GM21526 (cell line): ENCODE measurements at regions not wholly inside any gene's neighbourhood (a gene's known extent, or its start where the extent isn't known, plus 50 kb on each side); places are given as distances from the start of the nearest gene placed in this dataset.

Experiments
- ATAC-seq: cut with Tn5 transposase; IDR thresholded peaks from one replicate; pipeline ENCODE4 v1.9.1; 2021; ENCODE audit warnings: moderate library complexity; ENCODE audit not compliant: unreplicated experiment, low FRiP score

DNA sequence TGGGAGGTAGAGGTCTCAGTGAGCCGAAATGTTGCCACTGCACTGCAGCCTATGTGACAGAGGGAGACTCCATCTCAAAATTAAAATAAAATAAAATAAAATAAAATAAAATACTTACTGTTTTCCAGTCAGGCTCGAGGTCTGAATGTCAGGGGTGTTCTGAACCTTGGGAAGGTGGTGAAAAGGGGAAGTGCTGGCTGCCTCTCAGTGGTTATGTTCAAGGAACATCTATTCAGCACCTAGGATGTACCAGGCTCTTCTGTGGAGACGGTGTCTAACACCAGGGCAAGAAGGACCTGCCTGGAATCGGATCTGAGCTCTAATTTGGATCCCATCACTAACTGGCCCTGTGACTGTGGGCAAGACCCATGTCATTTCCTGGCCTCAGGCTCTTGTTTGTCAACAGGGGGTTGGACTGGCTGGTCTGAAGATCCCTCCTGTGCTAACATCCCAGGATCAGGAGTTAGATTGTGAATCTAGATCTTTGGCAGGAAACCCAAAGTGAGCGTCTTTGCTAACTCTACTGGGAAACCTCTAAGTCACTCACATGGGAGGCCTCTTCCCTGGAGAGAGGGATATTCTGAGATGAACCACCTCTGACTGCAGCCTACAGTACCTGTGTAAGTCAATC, 63.4 kb upstream of the SIRPG start:
- ATAC-seq: no peak

DNA sequence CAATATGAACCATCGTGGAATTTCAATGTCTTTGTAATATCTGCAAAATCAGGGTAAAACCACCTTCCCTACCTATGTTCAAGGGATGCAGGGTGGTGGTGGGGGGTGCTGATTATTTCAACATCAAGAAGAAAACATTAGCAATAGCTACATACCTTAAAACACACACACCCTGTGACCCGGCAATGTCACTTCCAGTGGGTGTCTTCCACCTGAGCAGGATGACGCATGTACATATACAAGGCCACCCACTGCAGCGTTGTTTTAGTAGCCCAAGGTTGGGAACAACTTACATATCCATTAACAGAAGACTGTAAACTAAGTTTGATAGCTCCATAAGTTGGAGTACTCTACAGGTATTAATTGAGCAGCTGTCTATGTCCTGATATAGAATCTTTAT, 62.6 kb upstream of the SIRPG start:
- no peak for ATAC-seq

DNA sequence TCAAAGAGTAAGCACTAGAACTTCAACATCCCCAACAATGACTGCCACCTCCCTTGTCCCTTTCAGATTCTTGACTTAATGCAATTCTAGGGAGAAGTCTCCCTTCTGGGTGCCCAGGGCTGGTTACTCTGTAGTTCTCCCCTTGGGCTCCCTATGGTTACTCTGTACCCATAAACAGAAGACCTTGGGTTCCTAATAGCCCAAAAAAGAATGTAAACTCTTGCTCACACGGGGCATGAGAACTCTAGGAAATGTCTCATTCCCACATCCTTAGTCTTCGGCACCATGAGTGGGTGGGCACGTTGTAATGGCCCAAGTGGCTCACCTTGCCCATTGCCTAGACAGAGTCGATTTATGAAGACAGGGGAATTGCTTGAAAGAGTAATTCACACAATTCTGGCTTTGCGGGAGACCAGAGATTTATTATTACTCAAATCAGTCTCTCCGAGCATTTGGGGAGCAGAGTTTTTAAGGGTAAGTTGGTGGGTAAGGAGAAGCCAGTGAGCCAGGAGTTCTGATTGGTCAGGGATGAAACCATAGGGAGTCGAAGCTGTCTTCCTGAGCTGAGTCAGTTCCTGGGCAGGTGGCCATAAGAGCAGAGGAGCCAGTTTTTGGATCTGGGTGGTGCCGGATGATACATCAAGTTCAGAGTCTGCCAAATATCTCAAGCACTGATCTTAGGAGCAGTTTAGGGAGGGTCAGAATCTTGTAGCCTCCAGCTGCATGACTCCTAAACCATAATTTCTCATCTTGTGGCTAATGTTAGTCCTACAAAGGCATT, 61.2 kb upstream of the SIRPG start:
- no peak for ATAC-seq

DNA sequence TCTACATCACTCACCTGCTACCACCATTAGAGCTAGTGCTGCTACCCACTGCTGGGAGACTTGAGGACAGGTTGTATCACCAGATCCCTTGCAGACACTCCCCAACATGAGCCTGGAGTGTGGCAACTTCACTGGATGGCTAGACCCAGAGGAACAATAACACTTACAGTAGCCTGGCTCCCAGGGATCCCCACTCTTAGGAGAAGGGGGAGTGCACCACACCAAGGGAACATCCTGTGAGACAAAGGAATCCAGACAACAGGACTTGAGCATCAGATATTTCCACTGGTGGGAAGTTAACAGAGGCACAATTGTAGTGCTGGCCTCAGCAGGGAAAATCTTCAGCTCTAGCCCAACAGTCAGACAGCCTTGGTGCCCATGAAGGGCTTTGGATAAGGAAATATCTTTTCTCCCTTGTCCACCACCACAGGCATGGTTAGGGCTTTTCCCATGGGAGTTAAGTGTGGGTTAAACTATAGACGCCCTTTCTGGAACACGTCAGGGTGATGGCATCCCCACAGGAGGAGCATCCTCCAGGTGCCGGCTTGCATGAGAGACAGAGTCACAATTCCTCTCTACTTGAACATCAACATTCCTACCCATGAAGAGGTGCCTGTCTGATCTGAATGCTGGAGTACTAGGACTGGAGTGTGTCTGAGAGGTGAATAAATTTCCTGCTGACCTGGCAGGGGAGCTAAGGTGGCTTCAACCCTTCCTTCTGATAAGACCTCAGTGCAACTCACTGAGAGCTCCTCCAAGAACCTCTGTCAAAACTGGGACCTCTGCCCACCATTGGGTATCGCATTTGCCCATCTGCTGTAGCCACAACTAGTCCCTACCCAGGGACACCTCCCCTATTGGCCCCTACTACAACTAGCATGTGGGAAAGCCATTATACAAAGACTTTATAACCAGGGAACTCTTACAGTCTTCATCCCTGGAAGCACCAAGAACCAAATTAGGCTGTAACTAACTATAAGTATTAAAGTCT, 55.4 kb upstream of the SIRPG start:
- no peak for ATAC-seq

DNA sequence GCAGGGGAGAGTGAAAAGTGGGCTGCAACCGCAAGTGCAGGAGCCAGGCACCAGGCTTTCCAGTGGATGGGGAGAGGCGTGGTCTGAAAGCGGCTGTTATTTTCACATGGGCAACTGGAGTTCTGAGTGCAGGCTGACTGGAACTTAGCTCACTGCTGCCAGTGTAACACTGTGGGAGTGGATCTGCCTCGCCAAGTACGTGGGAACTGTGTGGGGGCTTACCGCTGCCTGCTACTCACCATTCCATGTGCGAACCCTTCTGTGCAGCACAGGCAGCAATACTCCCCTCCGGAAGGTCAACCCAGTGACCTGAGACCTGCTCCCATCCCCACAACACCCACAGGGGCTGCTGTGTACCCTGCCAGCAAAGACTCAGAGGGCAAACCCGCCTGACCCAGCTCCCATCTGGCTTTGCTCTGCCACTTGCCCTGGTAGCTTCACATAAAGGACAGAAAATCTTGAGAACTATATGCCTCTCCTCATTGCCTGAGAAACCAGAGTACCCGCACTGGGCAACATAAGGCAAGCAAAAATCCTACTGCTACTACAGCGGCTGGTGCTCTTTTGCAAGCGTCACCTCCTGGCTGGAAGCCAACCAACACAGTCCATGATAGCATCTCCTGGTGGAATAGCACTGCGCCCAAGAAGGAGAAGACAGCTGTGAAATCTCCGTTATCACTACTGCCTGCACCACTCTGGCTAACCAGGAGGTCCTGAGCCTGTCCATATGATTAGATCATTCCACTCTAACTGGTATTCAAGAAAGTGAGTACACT, 54.4 kb upstream of the SIRPG start:
- ATAC-seq: no peak

DNA sequence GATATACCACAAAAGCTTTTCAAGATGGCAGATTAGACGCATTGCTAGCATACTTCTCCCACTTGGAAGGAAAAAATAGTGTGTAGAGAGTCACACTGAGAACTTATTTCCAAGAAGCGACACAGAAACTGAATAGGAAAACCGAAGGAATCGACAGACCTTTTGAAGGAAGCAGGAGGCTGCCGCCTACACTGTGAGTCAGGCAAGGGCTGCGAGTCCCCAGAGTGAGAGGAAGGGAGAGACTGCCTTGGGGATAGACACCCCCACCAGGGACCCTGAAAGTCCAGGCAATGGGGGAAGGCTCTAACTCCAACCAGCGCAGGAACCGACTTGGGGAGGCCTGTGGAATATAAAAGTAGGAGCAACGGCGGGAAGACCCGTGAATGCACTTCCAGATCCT, 53.7 kb upstream of the SIRPG start:
- ATAC-seq: no peak

DNA sequence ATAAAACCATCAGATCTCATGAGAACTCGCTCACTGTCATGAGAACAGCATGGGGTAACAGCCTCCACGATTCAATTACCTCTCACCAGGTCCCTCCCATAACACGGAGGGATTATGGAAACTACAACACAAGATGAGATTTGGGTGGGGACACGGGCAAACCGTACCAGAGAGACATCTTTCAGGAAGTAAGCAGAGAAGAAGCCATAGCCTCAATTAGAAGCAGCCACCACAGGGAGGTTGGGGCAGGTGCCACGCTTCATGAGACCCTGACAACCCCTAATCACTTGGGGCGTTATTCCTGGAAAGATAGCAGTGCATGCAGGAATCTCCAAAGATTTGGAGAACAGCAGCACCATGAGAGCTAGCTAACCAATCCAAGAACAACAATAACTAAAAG, 52.9 kb upstream of the SIRPG start:
- ATAC-seq: no peak

DNA sequence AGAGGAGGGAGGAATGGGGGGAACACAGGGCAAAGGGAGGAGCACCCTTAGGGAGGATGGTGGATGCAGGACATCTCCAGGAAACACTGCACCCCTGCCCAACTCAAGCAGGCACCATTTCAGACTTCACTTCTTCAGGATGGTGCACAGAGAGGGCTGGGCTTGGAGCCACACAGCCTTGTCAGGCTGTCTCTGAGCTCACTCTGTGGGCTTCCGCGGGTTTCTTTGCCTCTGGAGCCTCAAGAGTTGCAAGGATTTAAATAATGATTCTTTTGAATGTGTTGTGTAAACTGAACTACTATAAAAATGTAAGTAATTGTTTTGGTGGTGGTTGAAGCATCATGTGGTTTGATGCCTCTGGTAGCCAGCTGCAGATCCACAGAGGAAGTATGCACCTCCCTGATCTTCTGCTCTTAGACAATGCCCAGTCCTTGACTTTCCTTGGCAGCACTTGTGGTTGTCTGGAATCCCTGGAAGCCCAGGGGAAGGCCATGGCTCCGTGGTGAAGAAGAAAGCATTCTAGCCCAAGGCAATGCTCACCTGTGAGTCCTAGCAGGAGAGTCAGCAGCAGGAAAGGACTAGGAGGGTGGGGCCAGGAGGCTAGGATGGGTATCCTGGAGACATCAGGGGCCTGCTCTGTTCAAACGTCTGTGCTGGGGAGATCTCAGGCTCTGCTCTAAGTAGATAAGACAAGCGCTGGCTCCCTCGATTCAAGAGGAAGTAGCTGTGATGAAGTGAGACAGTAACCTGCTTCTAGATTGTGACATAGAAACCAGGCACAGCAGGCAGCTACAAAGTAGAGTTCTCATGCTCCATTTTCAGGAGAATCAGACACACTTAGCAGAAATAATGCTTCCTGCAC, 50.2 kb upstream of the SIRPG start:
- no peak for ATAC-seq
